ENCODE measurements at regions not wholly inside any gene's neighbourhood (a gene's known extent, or its start where the extent isn't known, plus 50 kb on each side); places are given as distances from the start of the nearest gene placed in this dataset.

GRCh38 chr20:11320033-11320432 is 597.7 kb upstream of the BTBD3 start:
- POLR2A ChIA-PET, result no interaction called here
- CTCF ChIA-PET, result no interaction called here
- Mint-ChIP-seq H3K4me3 (no peak overlapping the region), H3K27me3 (ENCODE audit: low read depth) (no peaks in the 10 kb centered on the region), H3K9me3 (peaks cover 61% of the 10 kb centered on the region), H3K4me1 (no peaks in the 10 kb centered on the region), H3K36me3 (peaks cover 25% of the 10 kb centered on the region), H3K27ac (no peak overlapping the region)
- ATAC-seq, result no peak
- no peak for DNase-seq (ENCODE audit: low spot score)
- no peak for TF ChIP-seq SMAD3 (CRISPR knock-in tag; IDR thresholded peaks at IDR 0.05; ENCODE audit: borderline replicate concordance)
- TF ChIP-seq NR2C2 (CRISPR knock-in tag; IDR thresholded peaks at IDR 0.05), result no peak
- TF ChIP-seq ZBTB21 (CRISPR knock-in tag; IDR thresholded peaks at IDR 0.05; ENCODE audit: borderline replicate concordance), result no peak
- no peak for TF ChIP-seq TP53 (CRISPR knock-in tag; IDR thresholded peaks at IDR 0.05)
- no peak for TF ChIP-seq HMGA2 (CRISPR knock-in tag; IDR thresholded peaks at IDR 0.05)
- TF ChIP-seq ZNF425 (CRISPR knock-in tag; conservative IDR thresholded peaks at IDR 0.05), result no peak
- no peak for TF ChIP-seq PRDM15 (CRISPR knock-in tag; IDR thresholded peaks at IDR 0.05)
- no peak for TF ChIP-seq FOXP4 (CRISPR knock-in tag; IDR thresholded peaks at IDR 0.05)
- TF ChIP-seq AFF4 (CRISPR knock-in tag; IDR thresholded peaks at IDR 0.05; ENCODE audit: borderline replicate concordance), result no peak
- TF ChIP-seq ZNF121 (CRISPR knock-in tag; IDR thresholded peaks at IDR 0.05), result no peak
- no peak for TF ChIP-seq ZNF423 (CRISPR knock-in tag; IDR thresholded peaks at IDR 0.05)
- TF ChIP-seq IRF1 (CRISPR knock-in tag; IDR thresholded peaks at IDR 0.05), result no peak
- TF ChIP-seq E2F5 (CRISPR knock-in tag; IDR thresholded peaks at IDR 0.05), result no peak
- no peak for TF ChIP-seq FOXP1 (CRISPR knock-in tag; IDR thresholded peaks at IDR 0.05; ENCODE audit: borderline replicate concordance)
- TF ChIP-seq ZMAT4 (CRISPR knock-in tag; IDR thresholded peaks at IDR 0.05), result no peak
- no peak for TF ChIP-seq SP1 (CRISPR knock-in tag; conservative IDR thresholded peaks at IDR 0.05)
